Stimulated activated CD8-positive, alpha-beta memory T cell treated with anti-CD3 and anti-CD28 coated beads, Interleukin-15, amount 100 ng/mL, for 48 hours (primary cell): ENCODE measurements at regions not wholly inside any gene's neighbourhood (a gene's known extent, or its start where the extent isn't known, plus 50 kb on each side); places are given as distances from the start of the nearest gene placed in this dataset.

ENCODE experiments used
- DNase-seq, 2 donors: peaks; one replicate each; pipeline ENCODE4 v3.0.0-alpha.2; 2020; ENCODE audit warnings: low read depth in 2 of 2

GRCh38 chr16:55221836-55222235 is 102.2 kb upstream of the IRX6 start:
- DNase-seq = no peak

- no peak for DNase-seq
These were observed 101.5 kb upstream of the IRX6 start for GRCh38 chr16:55222486-55222885.

GRCh38 chr16:55225972-55226542 is 97.9 kb upstream of the IRX6 start:
- no peak for DNase-seq

GRCh38 chr16:55232822-55233221 is 91.2 kb upstream of the IRX6 start:
- no peak for DNase-seq

- DNase-seq = no peak
These were observed 90.5 kb upstream of the IRX6 start for GRCh38 chr16:55233464-55233863.

- no peak for DNase-seq
These were observed 87.3 kb upstream of the IRX6 start for GRCh38 chr16:55236655-55237054.

- DNase-seq = no peak
These were observed 84.3 kb upstream of the IRX6 start for GRCh38 chr16:55239723-55240122.

- no peak for DNase-seq
These were observed 83.1 kb upstream of the IRX6 start for GRCh38 chr16:55240888-55241287.

GRCh38 chr16:55242667-55243066 is 81.3 kb upstream of the IRX6 start:
- DNase-seq = no peak

- no peak for DNase-seq
These were observed 75.9 kb upstream of the IRX6 start for GRCh38 chr16:55248058-55248457.

- DNase-seq = no peak
These were observed 75.5 kb upstream of the IRX6 start for GRCh38 chr16:55248494-55248893.

- DNase-seq = no peak
These were observed 74.6 kb upstream of the IRX6 start for GRCh38 chr16:55249361-55249760.

- DNase-seq = no peak
These were observed 74.1 kb upstream of the IRX6 start for GRCh38 chr16:55249936-55250335.

- no peak for DNase-seq
These were observed 73.3 kb upstream of the IRX6 start for GRCh38 chr16:55250701-55251100.

GRCh38 chr16:55251151-55251550 is 72.9 kb upstream of the IRX6 start:
- DNase-seq = no peak

GRCh38 chr16:55252577-55252976 is 71.4 kb upstream of the IRX6 start:
- DNase-seq = no peak

- no peak for DNase-seq
These were observed 70.0 kb upstream of the IRX6 start for GRCh38 chr16:55253987-55254386.

- no peak for DNase-seq
These were observed 68.2 kb upstream of the IRX6 start for GRCh38 chr16:55255733-55256282.

GRCh38 chr16:55256412-55257016 is 67.5 kb upstream of the IRX6 start:
- no peak for DNase-seq

- peak; percentile 17 to 23 for DNase-seq
These were observed 65.9 kb upstream of the IRX6 start for GRCh38 chr16:55257966-55258613.

- no peak for DNase-seq
These were observed 62.7 kb upstream of the IRX6 start for GRCh38 chr16:55261301-55261700.

GRCh38 chr16:55263271-55264250 is 60.4 kb upstream of the IRX6 start:
- DNase-seq = no peak
